Limb (tissue), 2 donors: ENCODE measurements at regions not wholly inside any gene's neighbourhood (a gene's known extent, or its start where the extent isn't known, plus 50 kb on each side); places are given as distances from the start of the nearest gene placed in this dataset.

Experiments
- DNase-seq, 2 donors: peaks; one replicate each; pipeline ENCODE4 v3.0.0-alpha.2; 2016; ENCODE audit errors: extremely low spot score in 2 of 2

DNA sequence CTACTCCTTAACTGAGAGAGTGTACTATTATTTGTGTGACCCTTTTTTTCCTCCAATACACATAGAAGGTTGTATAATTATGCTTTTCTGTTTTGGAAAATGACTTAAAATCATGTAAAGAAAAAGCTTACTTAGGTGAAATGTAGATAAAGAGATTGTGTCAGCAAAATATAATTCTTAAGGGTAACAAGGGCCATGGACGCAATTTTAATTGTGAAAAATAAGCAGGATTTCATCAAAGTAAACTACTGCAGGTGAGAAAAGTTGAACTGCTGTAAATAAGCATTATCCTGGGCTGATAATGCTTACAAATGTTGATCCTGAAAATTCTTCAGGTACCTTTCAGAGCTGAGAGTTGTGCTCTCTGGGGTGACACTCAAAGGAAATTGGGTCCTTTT lies 141.5 kb downstream of the RPIA start:
- no peak for DNase-seq

DNA sequence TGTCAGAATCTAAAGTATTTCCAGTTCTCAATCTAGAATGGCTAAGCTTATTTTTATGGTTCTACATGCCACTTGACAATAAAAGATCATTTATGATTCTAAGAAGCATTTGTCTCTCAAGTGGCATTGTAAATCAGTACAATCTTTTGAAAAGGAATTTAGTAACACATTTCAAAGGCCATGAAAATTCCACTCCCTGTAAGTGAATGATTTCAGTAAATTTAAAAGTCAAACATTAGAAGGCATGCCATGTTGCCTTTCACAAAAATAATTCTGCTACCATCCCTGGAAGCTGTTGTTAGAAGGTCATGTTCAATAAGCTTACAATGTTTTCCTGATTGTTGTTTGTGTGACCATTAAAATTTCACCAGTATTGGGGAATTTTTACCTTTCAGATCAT lies 142.9 kb downstream of the RPIA start:
- no peak for DNase-seq

DNA sequence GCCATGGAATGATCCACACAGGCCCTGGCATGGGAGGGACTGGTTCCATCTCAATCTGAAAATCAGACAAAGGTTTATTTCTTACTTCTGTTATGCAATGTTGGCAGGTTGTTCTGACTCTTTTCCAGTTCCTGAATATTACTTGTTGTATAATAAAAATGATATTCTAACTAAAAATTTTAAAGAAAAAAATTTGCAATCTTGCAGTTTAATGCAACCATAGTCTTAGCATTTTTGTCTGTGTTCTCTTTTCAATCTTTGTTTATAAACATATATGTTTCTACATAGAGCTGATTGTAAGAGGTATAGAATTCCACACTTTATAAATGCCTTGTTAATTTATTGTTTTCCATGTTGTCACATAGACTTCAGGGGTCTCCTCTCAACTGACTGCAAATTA lies 143.4 kb downstream of the RPIA start:
- no peak for DNase-seq

DNA sequence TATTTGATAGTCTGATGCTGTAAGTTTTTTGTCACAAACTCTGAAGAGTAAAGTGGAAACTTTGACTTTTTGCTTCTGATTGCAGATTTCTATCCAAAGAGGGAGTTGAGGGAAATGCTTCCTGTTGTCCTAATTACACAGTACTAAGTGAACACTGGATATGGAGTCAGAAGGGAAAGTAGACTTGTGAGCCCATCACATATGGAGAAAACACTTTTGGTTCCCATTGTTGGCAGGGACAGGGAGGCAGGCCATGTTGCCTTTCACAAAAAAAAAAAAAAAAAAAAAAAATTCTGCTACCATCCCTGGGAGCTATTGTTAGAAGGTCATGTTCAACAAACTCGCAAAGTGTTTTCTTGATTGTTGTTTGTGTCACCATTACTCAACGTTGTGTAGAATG lies 144.3 kb downstream of the RPIA start:
- no peak for DNase-seq

DNA sequence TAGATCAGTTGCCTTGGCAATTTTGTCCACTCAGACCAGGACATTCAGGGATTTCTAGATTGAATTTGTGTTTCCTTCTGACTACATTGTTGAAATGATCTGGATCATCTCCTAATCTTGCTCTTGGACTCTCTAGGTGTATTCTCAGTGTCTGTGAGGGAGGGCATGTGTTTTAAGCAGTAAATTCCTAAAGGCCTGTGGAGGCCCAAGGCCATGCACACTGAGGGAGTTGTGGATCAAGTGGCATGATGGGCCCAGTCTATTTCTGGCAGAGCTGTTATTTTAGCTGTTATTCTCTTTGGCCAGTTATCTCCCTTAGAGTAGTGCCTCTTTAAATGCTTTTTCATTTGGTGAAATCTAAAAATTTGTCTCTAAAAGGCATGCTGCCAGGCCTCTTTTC lies 144.9 kb downstream of the RPIA start:
- DNase-seq: no peak

DNA sequence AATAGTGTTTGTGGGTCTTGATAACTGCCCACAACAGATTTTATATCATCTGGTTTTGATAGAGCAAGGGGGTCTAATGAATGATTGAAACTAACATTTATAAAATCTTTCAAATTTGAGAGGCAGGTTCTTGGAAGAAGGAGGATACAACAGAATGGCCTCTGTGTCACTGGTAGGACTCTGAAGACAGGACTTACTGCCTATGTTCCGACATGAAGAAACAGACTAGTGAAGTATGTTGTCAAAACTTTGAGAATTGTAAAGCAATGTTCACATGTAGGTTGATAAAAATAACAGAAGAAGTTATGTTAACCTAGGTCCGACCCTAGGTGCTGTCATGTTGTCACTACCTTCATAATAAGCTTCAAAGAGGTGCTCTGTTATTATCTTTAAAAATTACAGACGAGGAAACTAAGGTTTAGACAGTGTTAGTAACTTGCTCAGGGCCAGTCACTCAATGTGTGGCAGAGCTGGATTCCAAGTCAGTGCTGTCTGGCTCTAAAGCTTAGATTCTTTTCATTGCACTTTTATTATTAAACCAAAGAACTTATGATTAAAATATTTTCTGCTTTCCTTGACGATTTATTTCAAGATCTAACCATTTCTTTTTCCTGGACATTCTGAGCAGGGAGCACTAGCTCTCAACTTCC lies 146.2 kb downstream of the RPIA start:
- DNase-seq: no peak

DNA sequence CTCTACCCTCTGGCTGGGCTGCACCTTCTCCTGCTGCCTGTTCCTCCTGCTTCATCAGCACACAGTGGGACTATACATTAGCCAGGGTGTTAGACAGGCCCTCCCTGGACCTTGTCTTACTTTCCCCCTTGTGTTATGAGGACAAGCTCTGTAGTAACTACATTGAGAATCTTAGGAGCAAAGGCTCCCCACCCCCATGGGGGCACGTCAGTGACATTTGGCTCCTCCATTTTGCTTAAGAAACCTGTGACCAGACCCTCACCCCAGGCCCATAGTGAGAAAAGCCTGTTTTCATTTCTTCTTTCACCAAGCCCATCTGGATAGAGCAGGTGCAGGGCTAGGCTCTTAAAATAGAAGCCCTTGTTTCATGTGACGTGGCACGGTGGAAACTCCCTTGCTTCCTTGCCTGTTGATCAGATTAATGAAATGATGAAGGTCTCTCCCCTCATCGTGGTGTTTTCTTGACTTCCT lies 146.7 kb downstream of the RPIA start:
- no peak for DNase-seq

DNA sequence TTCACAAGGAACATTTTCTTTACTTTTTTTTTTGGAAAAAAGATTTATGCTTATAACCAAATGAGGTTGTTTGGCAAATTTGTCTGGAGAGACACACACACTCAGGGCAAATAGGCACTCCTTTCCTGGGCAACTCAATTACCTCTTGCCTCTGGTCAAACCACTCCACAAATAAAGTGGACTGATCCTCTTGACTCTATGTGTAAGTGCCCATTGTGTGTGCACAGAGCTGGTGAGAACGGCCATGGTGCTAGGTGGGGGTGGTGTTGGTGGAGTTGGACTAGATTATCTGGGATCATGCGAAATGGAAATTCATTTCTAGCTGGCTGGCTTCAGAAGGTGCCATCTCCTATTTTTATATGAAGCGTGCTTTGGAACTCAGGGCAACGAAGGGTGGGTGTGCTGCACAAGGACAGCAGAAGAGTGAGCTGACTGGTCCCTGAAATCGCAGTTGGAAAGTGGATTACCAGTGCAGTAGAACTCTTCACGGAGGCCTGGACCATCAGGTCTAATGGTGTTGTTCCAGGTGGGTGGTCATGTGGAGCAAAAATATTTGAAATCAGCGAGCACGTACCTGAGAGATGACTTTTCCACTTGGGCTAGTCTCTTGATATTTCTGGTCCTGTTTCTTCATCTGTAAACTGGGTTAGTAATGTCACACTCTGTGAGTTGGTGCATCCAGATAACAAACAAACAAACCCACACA lies 149.9 kb downstream of the RPIA start:
- DNase-seq: no peak

DNA sequence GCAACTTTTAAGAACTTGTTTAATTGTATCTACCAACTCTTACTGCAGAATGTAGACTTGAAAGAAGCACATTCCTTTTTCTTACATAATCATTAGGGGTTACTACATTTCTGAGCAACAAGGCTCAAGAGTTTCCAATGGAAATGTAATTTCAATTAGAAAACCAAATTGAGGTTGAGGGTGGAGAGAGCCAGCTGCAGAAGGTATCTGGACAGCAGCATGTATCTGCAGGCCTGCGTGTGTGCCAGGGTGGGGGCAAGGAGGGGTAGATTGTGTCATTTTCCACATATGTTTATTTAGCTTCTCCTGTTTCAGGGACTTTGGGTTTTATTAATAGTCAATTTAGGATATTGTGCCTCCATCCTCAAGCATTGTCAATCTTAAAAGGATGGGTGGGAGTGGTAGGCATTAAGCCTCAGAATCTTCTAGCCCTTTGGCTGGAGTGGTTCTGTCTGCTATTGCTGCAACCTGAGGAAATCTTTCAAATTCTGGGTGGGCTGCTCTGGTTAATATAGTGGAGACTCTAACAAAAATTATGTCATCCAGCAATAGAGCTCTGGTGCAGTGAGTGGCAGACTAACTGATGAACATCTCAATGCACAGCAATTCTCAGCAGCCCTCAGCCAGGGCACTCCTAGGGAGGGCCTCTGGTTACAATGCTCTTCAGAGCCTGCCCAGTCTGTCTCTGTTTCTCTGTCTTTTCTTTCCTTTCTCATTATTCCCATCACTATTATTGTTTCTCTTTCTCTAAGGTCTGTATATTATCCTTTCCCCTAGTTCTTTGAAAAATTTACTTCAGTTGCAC lies 151.4 kb downstream of the RPIA start:
- DNase-seq: no peak

DNA sequence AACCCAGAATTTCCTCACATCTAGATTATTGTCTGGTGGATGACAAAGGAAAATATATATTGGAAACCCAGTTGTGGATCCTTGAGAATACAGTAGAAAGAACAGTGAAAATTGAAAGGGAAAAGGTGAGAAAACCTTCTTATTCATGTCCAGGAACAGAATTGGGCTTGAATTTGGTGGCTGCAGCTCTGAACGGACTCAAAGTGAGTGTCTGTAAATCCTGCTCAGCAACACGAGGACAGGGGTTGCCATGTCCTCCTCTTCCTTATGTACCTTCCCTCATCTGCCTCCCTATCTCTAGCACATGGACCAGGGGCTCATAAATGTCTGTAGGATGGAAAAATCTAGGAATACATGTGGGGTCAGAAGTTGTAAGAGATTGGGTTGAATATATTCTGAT lies 152.2 kb downstream of the RPIA start:
- no peak for DNase-seq

DNA sequence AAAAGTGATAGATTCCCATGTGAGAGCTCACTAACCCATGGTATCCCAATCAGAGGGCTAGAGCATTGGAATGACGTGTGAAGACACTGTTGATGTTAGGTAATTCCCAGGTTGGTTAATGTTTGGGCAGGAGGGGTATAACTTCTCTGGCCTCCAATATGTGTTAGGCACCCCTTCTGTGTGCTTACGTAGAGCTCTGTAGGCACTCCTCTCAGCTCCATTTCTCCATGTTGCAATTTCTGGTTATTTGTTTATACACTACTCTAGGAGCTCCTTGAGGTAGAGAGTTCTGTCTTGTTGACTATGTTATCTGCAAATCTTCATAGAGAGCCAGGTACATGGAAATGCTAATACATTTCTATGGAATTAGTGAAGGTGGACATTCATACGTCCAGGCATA lies 153.5 kb downstream of the RPIA start:
- DNase-seq: no peak

DNA sequence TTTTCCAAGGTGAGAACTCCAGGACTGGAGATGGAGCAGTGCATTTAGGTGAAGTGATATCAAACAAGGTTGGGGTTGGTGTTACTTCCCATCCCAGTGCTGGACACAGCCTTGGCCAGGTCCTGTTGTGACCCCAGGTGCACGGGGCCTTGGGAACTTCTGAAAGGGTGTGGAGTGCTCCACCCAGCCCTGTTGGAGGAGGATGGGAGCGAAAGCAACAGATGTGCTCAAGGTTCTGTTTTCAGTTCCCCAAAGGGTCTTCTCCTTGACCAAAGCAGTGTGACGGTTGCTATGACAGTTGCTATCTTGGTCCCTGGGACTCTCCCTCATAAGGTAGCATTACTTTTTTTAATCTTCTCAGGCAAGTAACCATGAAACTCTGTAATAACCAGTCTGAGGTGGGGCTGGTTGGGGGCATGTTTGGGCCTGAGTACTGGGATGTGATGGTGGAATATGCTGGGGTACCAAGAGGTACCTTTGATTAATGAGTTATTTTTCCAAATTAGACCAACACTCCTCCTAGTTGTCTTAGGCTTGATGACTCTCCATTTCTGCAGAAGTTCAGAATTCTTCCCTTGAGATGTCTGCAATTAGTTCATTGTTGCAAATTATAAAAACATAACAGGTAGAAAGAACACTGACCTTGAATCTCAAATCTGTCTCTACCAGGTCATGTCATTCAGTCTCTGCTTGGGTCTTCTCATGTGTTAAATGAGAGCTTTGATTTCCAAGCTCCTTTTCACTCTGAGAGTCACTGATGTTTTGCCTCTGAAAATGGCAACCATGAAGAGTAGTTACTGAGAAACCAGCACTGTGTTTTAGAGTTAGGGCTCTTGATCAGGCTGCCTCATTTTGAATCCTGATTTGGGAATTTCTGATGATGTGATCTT lies 154.5 kb downstream of the RPIA start:
- no peak for DNase-seq

DNA sequence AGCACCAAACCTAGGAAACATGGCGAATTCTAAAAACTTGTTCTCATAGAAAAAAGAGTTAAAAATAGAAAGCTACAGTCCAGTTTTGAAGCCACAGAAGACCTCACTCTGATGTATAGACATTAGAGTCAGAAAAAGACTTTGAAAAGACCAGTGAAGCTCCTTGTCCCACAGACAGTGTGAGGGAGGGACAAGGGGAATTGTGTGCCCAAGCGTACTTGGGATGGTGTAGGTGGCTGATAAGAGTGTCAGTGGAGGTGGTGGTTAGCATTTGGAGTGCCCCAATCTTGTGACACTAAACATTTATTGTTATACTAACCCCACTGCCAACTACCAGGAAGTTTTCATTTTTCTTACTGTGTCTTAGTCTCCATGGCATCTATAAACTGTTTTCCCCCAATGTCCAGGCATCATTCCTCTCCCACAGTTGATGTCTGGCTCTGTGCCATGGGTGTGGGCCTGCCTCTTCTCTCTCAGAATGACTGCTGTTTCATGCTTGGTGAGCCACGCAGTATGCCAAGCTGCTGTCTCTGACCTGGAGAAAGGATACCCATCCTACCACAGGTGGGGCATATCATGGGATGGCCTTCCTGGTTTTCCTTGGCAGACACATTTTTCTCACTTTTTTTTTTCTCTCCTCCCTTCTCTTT lies 161.4 kb downstream of the RPIA start:
- DNase-seq: no peak

DNA sequence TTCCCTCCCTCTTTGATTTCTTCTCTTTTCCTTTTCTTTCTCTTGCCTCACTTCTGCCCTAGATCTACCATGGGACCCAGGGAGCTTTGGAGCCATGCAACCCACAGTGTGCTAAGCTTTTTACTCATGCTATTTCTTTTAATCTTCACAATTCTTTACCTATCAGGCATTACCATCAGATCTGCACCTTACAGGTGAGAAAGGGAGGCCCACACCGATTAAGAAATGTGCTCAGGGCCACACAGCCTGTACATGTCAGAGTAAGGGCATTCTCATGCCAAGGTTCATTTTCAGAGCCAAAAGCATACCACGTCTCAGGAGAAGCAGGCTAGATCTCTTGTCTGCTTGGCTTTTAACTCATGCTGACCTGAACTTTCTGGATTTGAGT lies 161.9 kb downstream of the RPIA start:
- DNase-seq: no peak

DNA sequence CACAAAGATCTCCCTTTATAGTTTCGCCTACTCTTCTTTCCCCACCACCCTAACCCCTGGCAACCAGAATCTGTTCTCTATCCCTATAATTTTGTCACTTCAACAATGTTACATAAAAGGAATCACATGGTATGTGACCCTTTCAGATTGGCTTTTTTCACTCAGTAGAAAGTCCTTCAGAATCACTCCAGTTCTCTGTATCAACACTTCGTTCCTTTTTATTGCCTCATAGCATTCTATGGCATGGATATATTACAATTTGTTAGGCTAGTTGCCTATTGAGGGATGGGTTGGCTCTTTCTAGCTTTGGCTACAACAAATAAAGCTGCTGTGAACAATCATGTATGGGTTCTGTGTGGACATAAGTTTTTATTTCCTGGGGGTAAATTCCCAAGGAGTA lies 163.1 kb downstream of the RPIA start:
- no peak for DNase-seq

DNA sequence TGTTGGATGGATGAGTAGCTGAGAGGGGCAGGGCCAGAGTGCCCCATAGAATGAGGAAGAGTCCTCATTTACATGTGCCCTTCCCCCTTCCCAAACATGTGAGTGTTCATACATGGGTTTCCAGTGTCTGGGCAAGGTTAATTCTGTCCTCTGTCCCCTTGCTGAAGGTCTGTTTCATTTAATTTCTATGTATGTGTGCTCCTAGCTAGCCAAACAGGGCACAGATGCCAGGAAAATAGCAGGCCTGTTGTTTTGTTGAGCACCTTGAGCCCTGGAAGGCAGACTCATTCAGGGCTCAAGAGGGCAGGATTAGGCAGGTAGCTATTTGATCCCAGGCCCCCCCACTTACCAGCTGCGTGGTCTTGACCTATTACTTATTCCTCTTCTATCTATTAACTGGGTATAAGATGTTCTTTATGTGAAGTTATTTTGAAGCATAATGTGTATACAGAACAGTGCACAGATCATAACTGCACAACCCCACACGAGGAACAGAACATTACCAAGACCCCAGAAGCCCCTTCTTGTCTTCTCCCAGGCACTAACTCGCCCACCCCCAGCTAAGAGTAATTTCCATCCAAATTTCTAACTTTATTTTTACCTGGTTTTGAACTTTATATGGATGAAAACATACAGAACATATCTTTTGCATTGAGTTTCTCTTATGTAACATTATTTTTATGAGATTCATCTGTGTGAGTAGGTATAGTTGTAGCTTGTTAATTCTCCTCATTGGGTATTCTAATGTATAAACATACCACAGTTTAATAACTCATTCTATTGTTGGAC lies 164.3 kb downstream of the RPIA start:
- DNase-seq: no peak

DNA sequence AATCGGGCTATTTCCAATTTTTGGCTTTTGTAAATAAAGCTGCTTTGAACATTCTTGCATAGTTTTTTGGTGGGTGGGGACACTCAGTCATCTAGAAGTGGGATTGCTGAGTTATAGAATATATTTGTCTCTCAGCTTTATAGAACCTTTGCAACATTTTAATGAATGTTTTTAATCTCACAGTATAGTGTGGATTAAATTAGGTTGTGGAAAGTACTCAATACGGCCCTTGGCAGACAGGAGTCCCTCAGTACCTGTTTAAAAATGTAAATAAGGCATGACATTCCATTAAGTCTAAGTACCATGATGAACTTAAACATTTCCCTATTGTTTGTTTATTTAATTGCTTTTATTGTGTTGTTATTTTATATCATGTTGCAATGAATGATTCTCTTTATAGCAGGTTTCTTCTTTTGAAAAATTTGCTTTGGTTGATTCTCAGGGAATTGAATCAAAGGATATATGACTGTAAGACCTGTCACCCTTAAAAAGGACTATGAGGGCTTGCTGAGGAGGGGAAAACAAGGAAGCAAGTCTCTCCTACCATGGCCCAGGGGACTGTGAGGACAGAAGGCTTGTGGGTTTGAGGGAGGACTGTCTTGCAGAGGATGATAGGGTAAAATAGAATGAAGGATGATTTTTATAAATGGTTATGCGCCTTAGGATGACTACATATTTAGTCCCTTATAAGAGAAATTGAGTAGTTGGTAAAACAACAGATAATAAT lies 165.1 kb downstream of the RPIA start:
- no peak for DNase-seq

DNA sequence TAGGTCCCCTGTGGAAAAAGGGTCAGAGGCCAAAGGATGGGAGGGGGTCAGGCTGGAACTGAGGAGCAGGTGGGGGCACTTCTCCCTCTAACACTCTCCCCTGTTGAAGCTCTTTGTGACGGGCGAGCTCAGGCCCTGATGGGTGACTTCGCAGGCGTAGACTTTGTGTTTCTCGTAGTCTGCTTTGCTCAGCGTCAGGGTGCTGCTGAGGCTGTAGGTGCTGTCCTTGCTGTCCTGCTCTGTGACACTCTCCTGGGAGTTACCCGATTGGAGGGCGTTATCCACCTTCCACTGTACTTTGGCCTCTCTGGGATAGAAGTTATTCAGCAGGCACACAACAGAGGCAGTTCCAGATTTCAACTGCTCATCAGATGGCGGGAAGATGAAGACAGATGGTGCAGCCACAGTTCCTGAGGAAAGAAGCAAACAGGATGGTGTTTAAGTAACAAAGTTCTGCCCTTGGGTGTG lies 165.8 kb downstream of the RPIA start:
- peak in 1 of 2 donors; percentile 100 for DNase-seq

DNA sequence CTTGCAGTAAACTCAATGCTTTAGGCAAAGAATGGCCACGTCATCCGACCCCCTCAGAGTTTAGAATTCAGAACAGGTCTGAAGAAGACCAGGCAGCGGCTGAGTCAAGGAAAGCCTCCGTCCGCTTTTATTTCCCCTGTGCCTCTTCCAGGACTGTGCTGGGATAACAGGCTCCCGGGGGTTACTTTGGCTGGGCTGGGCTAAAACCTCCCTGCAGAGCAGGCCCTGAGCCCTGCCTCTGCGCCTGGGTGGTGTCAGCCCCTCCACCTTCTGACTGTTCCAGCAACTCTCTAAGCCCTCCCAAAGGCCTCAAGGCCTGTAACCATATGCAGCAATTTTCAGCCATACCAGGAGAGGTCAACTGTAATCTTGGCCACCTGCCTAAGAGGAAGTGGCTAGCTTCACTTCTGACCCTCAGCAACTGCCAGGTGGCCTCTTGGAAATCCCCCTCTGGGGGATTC lies 166.5 kb downstream of the RPIA start:
- DNase-seq: peak in 1 of 2 donors; percentile 4
